NT2/D1 (cell line): ENCODE measurements at regions not wholly inside any gene's neighbourhood (a gene's known extent, or its start where the extent isn't known, plus 50 kb on each side); places are given as distances from the start of the nearest gene placed in this dataset.

Source experiments
- DNase-seq: peaks from one replicate; pipeline ENCODE4 v3.0.0-alpha.2; 2011; ENCODE audit warnings: low read depth, low spot score
- H3K27me3 ChIP-seq: 2 replicates; pipeline ENCODE4 v1.6.0; 2011; ENCODE audit warnings: mild to moderate bottlenecking; ENCODE audit not compliant: insufficient read length, insufficient read depth
- H3K36me3 ChIP-seq: 2 replicates; pipeline ENCODE4 v1.6.1; 2011; ENCODE audit warnings: mild to moderate bottlenecking, low read length, mixed read lengths; ENCODE audit not compliant: insufficient read depth, insufficient read length
- H3K4me1 ChIP-seq: 2 replicates; pipeline ENCODE4 v1.5.1; 2011; ENCODE audit not compliant: insufficient read depth, insufficient read length
- H3K4me3 ChIP-seq: 2 replicates; pipeline ENCODE4 v1.5.1; 2011; ENCODE audit warnings: low read depth; ENCODE audit not compliant: insufficient read length
- H3K9ac ChIP-seq: 2 replicates; pipeline ENCODE4 v1.6.0; 2011; ENCODE audit warnings: low read depth; ENCODE audit not compliant: insufficient read length
- H3K9me3 ChIP-seq: 2 replicates; pipeline ENCODE4 v1.5.1; 2011; ENCODE audit warnings: mild to moderate bottlenecking, low read length; ENCODE audit not compliant: insufficient read depth
- SUZ12 ChIP-seq: IDR thresholded peaks from 2 replicates; pipeline ENCODE4 v1.6.1; 2011; ENCODE audit not compliant: insufficient read length, insufficient read depth; ENCODE audit errors: extremely low read depth
- YY1 ChIP-seq: IDR thresholded peaks from 2 replicates; pipeline ENCODE4 v1.6.1; 2011; ENCODE audit not compliant: insufficient read length, insufficient read depth
- ZNF274 ChIP-seq: IDR thresholded peaks from 2 replicates; pipeline ENCODE4 v1.6.1; 2011; ENCODE audit warnings: mild to moderate bottlenecking, low read depth, low read length

DNA sequence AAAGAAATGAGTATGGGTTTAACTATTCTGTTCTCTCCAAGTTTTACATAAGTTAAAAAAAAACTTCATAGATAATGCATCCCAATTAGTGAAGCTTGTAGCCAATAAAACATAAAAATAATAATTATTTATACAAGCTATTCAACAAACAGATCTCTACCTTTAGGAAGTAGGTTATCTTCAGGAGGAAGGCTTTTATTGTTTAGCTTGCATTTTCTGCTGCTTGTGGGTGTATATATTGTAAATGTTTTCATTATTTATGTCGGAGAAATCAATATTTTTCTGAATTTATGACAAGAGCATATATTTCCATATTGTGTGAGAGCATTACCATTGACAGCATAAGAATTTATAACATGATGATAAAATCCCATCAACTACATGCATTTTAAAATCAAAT, 208.3 kb downstream of the TRAM1L1 start:
- no peaks in the 10 kb centered on the region for H3K4me1 ChIP-seq

DNA sequence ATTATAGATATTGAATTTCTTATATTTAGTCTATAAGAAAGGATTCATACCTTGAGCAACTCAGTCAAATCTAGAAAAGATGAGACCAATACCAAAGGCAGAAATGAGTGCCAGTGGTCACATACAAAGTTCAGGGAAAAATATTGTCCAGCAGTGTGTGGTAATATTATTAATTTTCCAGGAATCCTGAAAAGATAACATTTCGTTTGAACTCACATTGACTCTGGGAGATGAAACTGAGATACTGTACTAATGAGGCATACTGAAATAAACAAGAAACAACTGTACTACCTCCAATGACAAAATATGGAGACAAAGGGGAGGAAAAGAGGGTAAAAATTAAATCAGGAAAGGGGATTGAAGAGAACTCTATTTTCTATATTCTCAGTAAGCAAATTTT, 212.4 kb downstream of the TRAM1L1 start:
- Histone ChIP-seq H3K9ac (no peak overlapping the region), H3K4me1 (no peaks in the 10 kb centered on the region), H3K36me3 (no peaks in the 10 kb centered on the region), H3K9me3 (no peaks in the 10 kb centered on the region), H3K27me3 (no peaks in the 10 kb centered on the region), H3K4me3 (no peak overlapping the region)
- TF ChIP-seq ZNF274 = no peak
- TF ChIP-seq YY1 = no peak
- no peak for TF ChIP-seq SUZ12
- no peak for DNase-seq

More for the DNA sequence above, 208.3 kb downstream of the TRAM1L1 start:
- H3K36me3 ChIP-seq = no peaks in the 10 kb centered on the region
- H3K9me3 ChIP-seq = no peaks in the 10 kb centered on the region
- no peak for TF ChIP-seq YY1
- no peak for TF ChIP-seq SUZ12
- no peak for TF ChIP-seq ZNF274
- H3K27me3 ChIP-seq = no peaks in the 10 kb centered on the region
- no peak overlapping the region for H3K9ac ChIP-seq
- DNase-seq = no peak
- no peak overlapping the region for H3K4me3 ChIP-seq

DNA sequence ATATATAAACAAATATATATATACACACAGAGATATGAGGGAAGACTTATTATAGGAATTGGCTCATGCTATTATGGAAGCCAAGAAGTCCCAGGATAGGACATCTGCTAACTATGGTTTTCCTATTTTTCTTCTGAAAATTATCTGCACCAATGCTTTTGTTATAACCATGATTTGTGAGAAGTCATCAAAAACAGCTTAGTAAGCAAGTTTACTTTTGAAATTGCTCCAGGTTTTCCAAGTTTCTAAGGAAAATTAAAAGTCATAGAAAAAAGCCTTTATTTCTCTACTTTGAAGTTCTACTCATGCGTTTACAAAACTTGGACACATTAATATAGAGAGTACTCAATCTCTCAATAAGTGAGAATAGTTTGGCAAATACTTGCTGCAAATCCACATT, 213.1 kb downstream of the TRAM1L1 start:
- Histone ChIP-seq H3K4me3 (no peak overlapping the region), H3K36me3 (no peaks in the 10 kb centered on the region), H3K9me3 (no peaks in the 10 kb centered on the region), H3K9ac (no peak overlapping the region), H3K27me3 (no peaks in the 10 kb centered on the region), H3K4me1 (no peaks in the 10 kb centered on the region)
- no peak for TF ChIP-seq YY1
- TF ChIP-seq SUZ12 = no peak
- TF ChIP-seq ZNF274 = no peak
- DNase-seq = no peak

DNA sequence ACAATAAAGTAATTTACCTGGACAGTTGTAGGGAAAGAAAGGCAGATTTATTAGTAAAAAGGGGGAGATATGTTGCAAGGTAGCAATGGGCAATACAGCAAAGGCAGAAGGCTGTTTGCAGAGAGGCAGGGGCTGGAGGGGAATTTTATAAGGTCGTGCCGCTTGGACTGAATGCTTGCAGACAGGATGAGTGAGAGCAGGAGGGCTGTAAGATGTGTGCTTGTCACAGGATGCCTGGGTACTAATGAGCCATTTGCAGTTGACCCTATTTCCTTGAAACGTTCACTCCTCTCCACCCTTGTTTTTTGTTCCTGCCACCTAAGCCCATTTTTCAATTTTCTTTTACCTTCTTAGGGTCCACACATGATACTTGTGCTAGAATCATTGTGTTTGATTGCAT, 214.7 kb downstream of the TRAM1L1 start:
- H3K36me3 ChIP-seq = no peaks in the 10 kb centered on the region
- H3K27me3 ChIP-seq = no peaks in the 10 kb centered on the region
- no peak for TF ChIP-seq ZNF274
- TF ChIP-seq YY1 = no peak
- TF ChIP-seq SUZ12 = no peak
- no peaks in the 10 kb centered on the region for H3K9me3 ChIP-seq
- no peak overlapping the region for H3K9ac ChIP-seq
- no peaks in the 10 kb centered on the region for H3K4me1 ChIP-seq
- no peak for DNase-seq
- no peak overlapping the region for H3K4me3 ChIP-seq

DNA sequence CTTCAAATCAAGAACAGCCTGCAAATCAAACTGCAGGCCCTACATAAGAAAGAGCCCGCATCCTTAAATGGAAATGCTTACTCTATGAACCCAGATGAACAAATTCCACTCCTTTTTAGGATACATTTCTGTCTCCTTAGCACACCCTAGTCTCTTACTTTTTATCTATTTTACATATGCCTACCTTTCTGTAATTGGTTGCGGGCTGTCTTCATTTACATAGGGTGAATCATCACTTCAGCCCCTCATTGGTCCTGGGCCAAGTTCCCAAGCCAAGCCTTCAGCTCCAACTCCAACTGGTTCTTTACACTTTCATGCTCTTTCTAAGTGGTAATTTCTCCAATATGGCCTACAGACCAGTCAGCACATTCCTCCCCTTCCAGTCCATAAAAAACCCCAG, 219.3 kb downstream of the TRAM1L1 start:
- Histone ChIP-seq H3K9me3 (no peaks in the 10 kb centered on the region), H3K4me3 (no peak overlapping the region), H3K27me3 (no peaks in the 10 kb centered on the region), H3K36me3 (no peaks in the 10 kb centered on the region), H3K9ac (no peak overlapping the region), H3K4me1 (no peaks in the 10 kb centered on the region)
- DNase-seq = no peak
- no peak for TF ChIP-seq SUZ12
- no peak for TF ChIP-seq ZNF274
- no peak for TF ChIP-seq YY1

DNA sequence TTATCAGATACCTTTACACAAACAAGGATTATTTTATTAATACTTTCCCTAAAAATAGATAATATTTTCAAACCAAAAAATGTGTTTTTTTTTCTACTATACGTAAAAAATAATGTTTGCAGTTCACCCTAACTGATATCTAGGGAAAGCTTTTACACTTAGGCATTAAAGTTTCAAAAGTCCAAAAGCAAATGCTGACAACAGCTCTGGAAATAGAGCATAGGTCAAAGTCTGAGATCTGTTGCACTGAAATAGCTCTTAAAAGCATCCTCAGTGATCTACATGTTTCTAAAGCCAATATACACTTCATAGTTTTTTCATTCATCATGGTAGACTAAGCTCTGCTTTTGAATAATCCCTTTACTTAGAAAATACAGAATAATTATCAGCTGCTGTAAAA, 222.8 kb downstream of the TRAM1L1 start:
- H3K27me3 ChIP-seq = no peaks in the 10 kb centered on the region
- H3K4me1 ChIP-seq = no peaks in the 10 kb centered on the region
- no peak overlapping the region for H3K9ac ChIP-seq
- no peaks in the 10 kb centered on the region for H3K36me3 ChIP-seq
- no peaks in the 10 kb centered on the region for H3K9me3 ChIP-seq
- H3K4me3 ChIP-seq = no peak overlapping the region
- no peak for DNase-seq
- TF ChIP-seq YY1 = no peak
- no peak for TF ChIP-seq SUZ12
- TF ChIP-seq ZNF274 = no peak

DNA sequence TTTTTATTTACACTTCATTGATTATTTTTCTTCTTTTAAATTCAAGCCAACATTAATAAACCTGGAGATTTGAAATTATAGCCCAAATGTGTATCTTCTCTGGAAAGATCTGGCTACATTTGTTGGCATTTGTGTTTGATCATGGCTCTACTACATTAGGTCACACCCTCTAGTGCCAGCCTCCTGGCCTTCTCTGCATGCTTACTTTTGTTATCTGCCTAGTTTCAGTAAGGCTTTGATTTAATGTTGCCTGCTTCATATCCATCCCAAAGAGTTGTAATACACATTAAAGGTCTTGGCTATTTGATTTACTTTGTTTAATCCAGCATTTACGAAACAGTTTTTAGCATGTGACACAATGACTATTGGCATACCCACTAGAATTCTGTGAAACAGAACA, 224.5 kb downstream of the TRAM1L1 start:
- Histone ChIP-seq H3K9ac (no peak overlapping the region), H3K9me3 (no peaks in the 10 kb centered on the region)

DNA sequence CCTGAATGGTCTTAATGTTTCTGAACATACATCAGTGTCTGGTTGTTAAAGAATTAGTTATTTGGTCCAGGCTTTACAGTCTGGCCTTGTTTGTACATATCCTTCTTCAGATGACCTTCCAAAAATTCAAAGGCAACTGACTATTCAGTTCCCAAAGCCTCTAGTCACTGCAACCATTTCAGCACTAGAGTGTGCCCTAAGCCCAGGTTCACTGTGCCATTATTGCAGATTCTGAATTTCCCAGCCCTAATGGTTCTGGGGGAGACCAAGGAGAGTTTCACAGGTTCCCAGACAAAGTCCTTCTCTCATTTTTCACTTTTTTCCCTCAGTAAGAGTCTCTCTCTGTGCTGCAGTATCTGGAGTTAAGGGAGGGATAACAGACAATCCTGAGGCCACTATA, 235.8 kb downstream of the TRAM1L1 start:
- Histone ChIP-seq H3K9me3 (no peaks in the 10 kb centered on the region), H3K4me1 (no peaks in the 10 kb centered on the region), H3K9ac (no peak overlapping the region), H3K27me3 (no peaks in the 10 kb centered on the region), H3K36me3 (no peaks in the 10 kb centered on the region), H3K4me3 (no peak overlapping the region)
- no peak for DNase-seq
- TF ChIP-seq YY1 (no peak), SUZ12 (no peak), ZNF274 (no peak)

More for the DNA sequence above, 224.5 kb downstream of the TRAM1L1 start:
- no peak for TF ChIP-seq ZNF274
- no peak for TF ChIP-seq SUZ12
- TF ChIP-seq YY1 = no peak
- Histone ChIP-seq H3K36me3 (no peaks in the 10 kb centered on the region), H3K4me1 (no peaks in the 10 kb centered on the region), H3K27me3 (no peaks in the 10 kb centered on the region), H3K4me3 (no peak overlapping the region)
- no peak for DNase-seq

DNA sequence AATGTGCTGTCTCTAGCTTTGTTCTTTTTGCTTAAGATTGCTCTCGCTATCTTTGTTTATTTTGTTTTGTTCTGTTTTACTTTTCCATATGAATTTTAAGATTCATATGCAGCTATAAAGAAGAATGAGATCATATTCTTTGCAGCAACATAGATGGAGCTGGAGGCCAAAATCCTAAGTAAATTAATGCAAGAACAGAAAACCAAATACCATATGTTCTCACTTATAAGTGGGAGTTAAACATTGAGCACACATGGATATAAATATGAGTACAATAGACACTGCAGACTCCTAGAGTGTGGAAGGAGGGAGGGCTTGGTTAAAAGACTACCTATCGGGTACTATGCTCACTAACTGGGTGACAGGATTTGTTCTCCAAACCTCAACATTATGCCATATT, 237.8 kb downstream of the TRAM1L1 start:
- H3K9me3 ChIP-seq = no peaks in the 10 kb centered on the region
- no peak for DNase-seq
- no peaks in the 10 kb centered on the region for H3K36me3 ChIP-seq
- no peak overlapping the region for H3K9ac ChIP-seq
- H3K27me3 ChIP-seq = no peaks in the 10 kb centered on the region
- no peak overlapping the region for H3K4me3 ChIP-seq
- TF ChIP-seq YY1 (no peak), ZNF274 (no peak), SUZ12 (no peak)
- H3K4me1 ChIP-seq = no peaks in the 10 kb centered on the region
